Activated B cell treated with CpG ODN at 0.5 μM for 24 hours (primary cell): ENCODE measurements at regions not wholly inside any gene's neighbourhood (a gene's known extent, or its start where the extent isn't known, plus 50 kb on each side); places are given as distances from the start of the nearest gene placed in this dataset.

Source experiments
- ATAC-seq: fragments of 200-7000 bp; cut with Tn5 transposase; one replicate; pipeline ENCODE4 v1.10.0; 2021; ENCODE audit warnings: low read depth, mild to moderate bottlenecking, moderate library complexity
- CTCF ChIA-PET: fragments of 350-600 bp; sonication (Branson Sonifier 250); formaldehyde crosslinking; loops from one replicate; lab custom pipeline; 2021; ENCODE audit warnings: antibody characterized with exemption; lab: Charles Lee
- POLR2A ChIA-PET: fragments of 350-600 bp; sonication (Branson Sonifier 250); formaldehyde crosslinking; loops from one replicate; lab custom pipeline; 2021; ENCODE audit warnings: antibody characterized with exemption; lab: Charles Lee
- DNase-seq: peaks from one replicate; pipeline ENCODE4 v3.0.0; 2022
- H3K27ac Mint-ChIP-seq: one replicate; pipeline ENCODE4 v1.8.0; 2020; ENCODE audit warnings: mixed read lengths
- H3K27me3 Mint-ChIP-seq: one replicate; pipeline ENCODE4 v1.8.0; 2021; ENCODE audit warnings: mixed read lengths
- H3K36me3 Mint-ChIP-seq: one replicate; pipeline ENCODE4 v1.8.0; 2021; ENCODE audit warnings: low read depth, mixed read lengths
- H3K4me1 Mint-ChIP-seq: one replicate; pipeline ENCODE4 v1.8.0; 2021; ENCODE audit warnings: mixed read lengths
- H3K4me3 Mint-ChIP-seq: one replicate; pipeline ENCODE4 v1.8.0; 2020; ENCODE audit warnings: mild to moderate bottlenecking, mixed read lengths
- H3K9me3 Mint-ChIP-seq: one replicate; pipeline ENCODE4 v1.8.0; 2020; ENCODE audit warnings: mixed read lengths
- CTCF ChIP-seq: fragments of 200-600 bp; IDR thresholded peaks from one replicate; pipeline ENCODE4 v1.8.0; 2022; ENCODE audit warnings: antibody characterized with exemption, mild to moderate bottlenecking
- intact Hi-C: fragments of 100-400 bp; cut with micrococcal nuclease; formaldehyde crosslinking; loops from one replicate; pipeline ENCODE4 v1.15.1; 2024

- TF ChIP-seq CTCF = no peak
- H3K9me3 Mint-ChIP-seq = no peaks in the 10 kb centered on the region
- DNase-seq (no peak), ATAC-seq (no peak)
- intact Hi-C loops = no loop called here
- no peaks in the 10 kb centered on the region for H3K4me1 Mint-ChIP-seq
- CTCF ChIA-PET = no interaction called here
- no peaks in the 10 kb centered on the region for H3K27me3 Mint-ChIP-seq
- no peaks in the 10 kb centered on the region for H3K36me3 Mint-ChIP-seq
- H3K4me3 Mint-ChIP-seq = no peak overlapping the region
- POLR2A ChIA-PET = no interaction called here
- H3K27ac Mint-ChIP-seq = no peak overlapping the region
Measured at GRCh38 chr5:135105105-135105484, 71.1 kb upstream of the PITX1 start.

- TF ChIP-seq CTCF = no peak
- ChIA-PET POLR2A (no interaction called here), CTCF (no interaction called here)
- Mint-ChIP-seq H3K4me1 (no peaks in the 10 kb centered on the region), H3K36me3 (no peaks in the 10 kb centered on the region), H3K27me3 (no peaks in the 10 kb centered on the region), H3K27ac (no peak overlapping the region), H3K9me3 (no peaks in the 10 kb centered on the region), H3K4me3 (no peak overlapping the region)
- intact Hi-C loops = no loop called here
- DNase-seq (no peak), ATAC-seq (no peak)
Measured at GRCh38 chr5:135103575-135103853, 69.5 kb upstream of the PITX1 start.

- DNase-seq (no peak), ATAC-seq (no peak)
- Mint-ChIP-seq H3K4me3 (no peak overlapping the region), H3K36me3 (no peaks in the 10 kb centered on the region), H3K4me1 (no peaks in the 10 kb centered on the region), H3K9me3 (no peaks in the 10 kb centered on the region), H3K27ac (no peak overlapping the region), H3K27me3 (no peaks in the 10 kb centered on the region)
- POLR2A ChIA-PET = no interaction called here
- CTCF ChIA-PET = no interaction called here
- TF ChIP-seq CTCF = no peak
- intact Hi-C loops = no loop called here
Measured at GRCh38 chr5:135102716-135103574, 68.9 kb upstream of the PITX1 start.

GRCh38 chr5:135100431-135100830, 66.4 kb upstream of the PITX1 start:
- H3K27me3 Mint-ChIP-seq = peaks cover 12% of the 10 kb centered on the region
- peaks cover 4% of the 10 kb centered on the region for H3K9me3 Mint-ChIP-seq
- ChIA-PET POLR2A (no interaction called here), CTCF (no interaction called here)
- H3K4me1 Mint-ChIP-seq = no peaks in the 10 kb centered on the region
- no peak overlapping the region for H3K27ac Mint-ChIP-seq
- no peak overlapping the region for H3K4me3 Mint-ChIP-seq
- no peak for DNase-seq
- intact Hi-C loops = no loop called here
- ATAC-seq = no peak
- H3K36me3 Mint-ChIP-seq = no peaks in the 10 kb centered on the region
- no peak for TF ChIP-seq CTCF

- no peaks in the 10 kb centered on the region for H3K36me3 Mint-ChIP-seq
- intact Hi-C loops = no loop called here
- no peak overlapping the region for H3K27ac Mint-ChIP-seq
- H3K4me1 Mint-ChIP-seq = no peaks in the 10 kb centered on the region
- DNase-seq (no peak), ATAC-seq (no peak)
- no peak overlapping the region for H3K4me3 Mint-ChIP-seq
- POLR2A ChIA-PET = no interaction called here
- TF ChIP-seq CTCF = no peak
- peaks cover 4% of the 10 kb centered on the region for H3K9me3 Mint-ChIP-seq
- H3K27me3 Mint-ChIP-seq = peaks cover 15% of the 10 kb centered on the region
- CTCF ChIA-PET = no interaction called here
Measured at GRCh38 chr5:135100011-135100410, 66.0 kb upstream of the PITX1 start.
